ENCODE measurements at regions not wholly inside any gene's neighbourhood (a gene's known extent, or its start where the extent isn't known, plus 50 kb on each side); places are given as distances from the start of the nearest gene placed in this dataset.
A peak's percentile ranks its signal among the peaks of the same experiment; 100 is the strongest.

GRCh38 chr1:182118851-182119250, 57.3 kb upstream of the ZNF648 start:
- Histone ChIP-seq H3K4me3 (no peak overlapping the region), H3K4me1 (peaks cover 0 to 14% (median 5%) of the 10 kb centered on the region in 4 donors), H3K36me3 (no peaks in the 10 kb centered on the region), H3K9me3 (no peaks in the 10 kb centered on the region), H3K27me3 (no peaks in the 10 kb centered on the region), H3K27ac (no peak overlapping the region)
- TF ChIP-seq EP300 (IDR thresholded peaks at IDR 0.05; ENCODE audit: low read depth) (no peak), CTCF (IDR thresholded peaks at IDR 0.05) (no peak), POLR2A (IDR thresholded peaks at IDR 0.05) (no peak), POLR2AphosphoS5 (IDR thresholded peaks at IDR 0.05) (no peak)
- in situ Hi-C loops (cut with MboI; ENCODE audit: low pct_ligation_motif_present in 1 of 4, low pct_unique_long_range_greater_than_20kb in 1 of 4, low sequenced_read_pairs in 3 of 4), result no loop called here
- no peak for DNase-seq
- intact Hi-C loops (cut with DNase I; ENCODE audit: low total_unique reads), result no loop called here

- Histone ChIP-seq H3K9me3 (no peaks in the 10 kb centered on the region), H3K36me3 (no peaks in the 10 kb centered on the region), H3K4me1 (no peaks in the 10 kb centered on the region), H3K27me3 (no peaks in the 10 kb centered on the region), H3K27ac (no peak overlapping the region), H3K4me3 (no peak overlapping the region)
- no peak for TF ChIP-seq EP300 (IDR thresholded peaks at IDR 0.05; ENCODE audit: low read depth)
- TF ChIP-seq POLR2AphosphoS5 (IDR thresholded peaks at IDR 0.05), result no peak
- intact Hi-C loops (cut with DNase I; ENCODE audit: low total_unique reads) (no loop called here), in situ Hi-C loops (cut with MboI; ENCODE audit: low pct_ligation_motif_present in 1 of 4, low pct_unique_long_range_greater_than_20kb in 1 of 4, low sequenced_read_pairs in 3 of 4) (no loop called here)
- 60 to 65% methylated on average over 1 to 9 of the region's 9 CpGs for WGBS, 2 donors (ENCODE audit: low coverage in 1 of 2)
- no peak for DNase-seq
These were observed 53.1 kb upstream of the ZNF648 start for GRCh38 chr1:182114627-182115023.

GRCh38 chr1:182113879-182114626, 52.5 kb upstream of the ZNF648 start:
- 41 to 43% methylated on average over 4 to 9 of the region's 9 CpGs for WGBS, 2 donors (ENCODE audit: low coverage in 1 of 2)
- DNase-seq, result no peak
- no peaks in the 10 kb centered on the region for H3K36me3 ChIP-seq
- H3K4me1 ChIP-seq, result no peaks in the 10 kb centered on the region
- H3K4me3 ChIP-seq, result no peak overlapping the region
- H3K27ac ChIP-seq, result no peak overlapping the region
- TF ChIP-seq POLR2AphosphoS5 (IDR thresholded peaks at IDR 0.05) (no peak), EP300 (IDR thresholded peaks at IDR 0.05; ENCODE audit: low read depth) (no peak), CTCF (IDR thresholded peaks at IDR 0.05) (no peak), POLR2A (IDR thresholded peaks at IDR 0.05) (no peak)
- in situ Hi-C loops (cut with MboI; ENCODE audit: low pct_ligation_motif_present in 1 of 4, low pct_unique_long_range_greater_than_20kb in 1 of 4, low sequenced_read_pairs in 3 of 4), result no loop called here
- no peaks in the 10 kb centered on the region for H3K9me3 ChIP-seq
- H3K27me3 ChIP-seq, result no peaks in the 10 kb centered on the region
- intact Hi-C loops (cut with DNase I; ENCODE audit: low total_unique reads), result no loop called here

GRCh38 chr1:182111496-182111895, 50.0 kb upstream of the ZNF648 start:
- Histone ChIP-seq H3K9me3 (no peaks in the 10 kb centered on the region), H3K36me3 (no peaks in the 10 kb centered on the region), H3K27me3 (no peaks in the 10 kb centered on the region), H3K27ac (no peak overlapping the region), H3K4me3 (no peak overlapping the region), H3K4me1 (no peaks in the 10 kb centered on the region)
- TF ChIP-seq CTCF (IDR thresholded peaks at IDR 0.05), result no peak
- TF ChIP-seq EP300 (IDR thresholded peaks at IDR 0.05; ENCODE audit: low read depth), result no peak
- TF ChIP-seq POLR2AphosphoS5 (IDR thresholded peaks at IDR 0.05), result no peak
- no peak for TF ChIP-seq POLR2A (IDR thresholded peaks at IDR 0.05)
- DNase-seq, result peak; percentile 48
- intact Hi-C loops (cut with DNase I; ENCODE audit: low total_unique reads), result no loop called here
- WGBS, 2 donors (ENCODE audit: low coverage in 1 of 2), result 61 to 70% methylated on average over 5 of the region's 5 CpGs
- in situ Hi-C loops (cut with MboI; ENCODE audit: low pct_ligation_motif_present in 1 of 4, low pct_unique_long_range_greater_than_20kb in 1 of 4, low sequenced_read_pairs in 3 of 4), result no loop called here

Small RNA genes lying in the stretch of these regions (small RNA-seq; reads per million reads assigned to genes)
- 0 reads per million in 4 donors for gene RNU6-152P
